B cell (primary cell): ENCODE measurements at regions not wholly inside any gene's neighbourhood (a gene's known extent, or its start where the extent isn't known, plus 50 kb on each side); places are given as distances from the start of the nearest gene placed in this dataset.

Experiments used
- ATAC-seq: fragments of 200-7000 bp; cut with Tn5 transposase; one replicate; pipeline ENCODE4 v1.10.0; 2021; ENCODE audit warnings: low read depth, mild to moderate bottlenecking, moderate number of reproducible peaks, moderate library complexity
- CTCF ChIA-PET: fragments of 350-600 bp; sonication (Branson Sonifier 250); formaldehyde crosslinking; loops from one replicate; lab custom pipeline; 2021; ENCODE audit warnings: antibody characterized with exemption, inconsistent platforms; lab: Charles Lee
- POLR2A ChIA-PET: fragments of 350-600 bp; sonication (Branson Sonifier 250); formaldehyde crosslinking; loops from one replicate; lab custom pipeline; 2021; ENCODE audit warnings: antibody characterized with exemption; lab: Charles Lee
- DNase-seq: peaks from one replicate; pipeline ENCODE4 v3.0.0; 2013
- H2AFZ ChIP-seq: 2 replicates; pipeline ENCODE4 v1.6.1; 2012; ENCODE audit warnings: mild to moderate bottlenecking, low read depth, low read length; ENCODE audit not compliant: insufficient read depth, poor library complexity, severe bottlenecking
- H3K27ac ChIP-seq, 2 donors: 1 replicate in 1 of 2; 2 replicates in 1 of 2; pipeline ENCODE4 v1.5.1; 2012 to 2013; ENCODE audit warnings: low read length in 2 of 2, mild to moderate bottlenecking in 2 of 2, moderate library complexity in 1 of 2
- H3K27me3 ChIP-seq, 4 experiments: fragments of 200-600 bp in 1 of 4; sonication (generic) in 1 of 4; replicated peaks in 1 of 4; 1 replicate in 2 of 4; 2 replicates in 2 of 4; pipeline versions ENCODE4 v1.6.1 to v1.7.0; 2013 to 2016; ENCODE audit warnings: low read length in 3 of 4, mild to moderate bottlenecking in 2 of 4, mixed read lengths in 1 of 4, moderate library complexity in 1 of 4; ENCODE audit not compliant: insufficient read depth in 4 of 4, control insufficient read depth in 3 of 4; ENCODE audit errors: control extremely low read depth in 1 of 4
- H3K36me3 ChIP-seq, 2 experiments: replicated peaks in 1 of 2; 1 replicate in 1 of 2; 2 replicates in 1 of 2; pipeline versions ENCODE4 v1.6.1 to v1.7.1; 2013; ENCODE audit warnings: low read length in 1 of 2; ENCODE audit not compliant: insufficient read depth in 2 of 2, control insufficient read depth in 1 of 2; ENCODE audit errors: control extremely low read depth in 1 of 2, extremely low read depth in 1 of 2
- H3K4me1 ChIP-seq, 2 donors: fragments of 200-600 bp in 1 of 2; sonication (generic) in 1 of 2; 1 replicate in 1 of 2; 2 replicates in 1 of 2; pipeline versions ENCODE4 v1.5.1 to v1.6.1; 2013 to 2017; ENCODE audit warnings: low read length in 2 of 2; ENCODE audit not compliant: control insufficient read depth in 2 of 2, insufficient read depth in 2 of 2
- H3K4me2 ChIP-seq: replicated peaks from 2 replicates; pipeline ENCODE3; 2012; ENCODE audit warnings: mild to moderate bottlenecking, low read depth, low read length; ENCODE audit not compliant: poor library complexity, severe bottlenecking
- H3K4me3 ChIP-seq, 5 experiments: fragments of 200-600 bp in 1 of 5; sonication (generic) in 1 of 5; 1 replicate in 3 of 5; 2 replicates in 2 of 5; pipeline versions ENCODE4 v1.5.1 to v1.7.0; 2011 to 2016; ENCODE audit warnings: low read length in 4 of 5, mild to moderate bottlenecking in 4 of 5, low read depth in 2 of 5, control low read depth in 1 of 5, moderate library complexity in 1 of 5; ENCODE audit not compliant: insufficient read depth in 1 of 5; ENCODE audit errors: control extremely low read depth in 1 of 5, extremely low read depth in 1 of 5
- H3K79me2 ChIP-seq: fragments of 200-600 bp; sonication (generic); one replicate; pipeline ENCODE4 v1.6.0; 2016; ENCODE audit warnings: low read length; ENCODE audit not compliant: control insufficient read depth, insufficient read depth
- H3K9ac ChIP-seq: fragments of 200-600 bp; sonication (generic); 2 replicates; pipeline ENCODE4 v1.6.1; 2017; ENCODE audit warnings: mild to moderate bottlenecking, low read length, moderate library complexity
- H3K9me3 ChIP-seq, 3 donors: one replicate each; pipeline versions ENCODE4 v1.6.1 to v1.7.1; 2013; ENCODE audit warnings: low read length in 2 of 3; ENCODE audit not compliant: control insufficient read depth in 2 of 3, insufficient read depth in 1 of 3; ENCODE audit errors: control extremely low read depth in 1 of 3
- H4K20me1 ChIP-seq: 2 replicates; pipeline ENCODE4 v1.6.0; 2012; ENCODE audit warnings: mild to moderate bottlenecking, low read length; ENCODE audit not compliant: insufficient read depth, control insufficient read depth, poor library complexity, severe bottlenecking
- H3K27ac Mint-ChIP-seq: one replicate; pipeline ENCODE4 v1.8.0; 2021; ENCODE audit warnings: mixed read lengths
- H3K27me3 Mint-ChIP-seq: one replicate; pipeline ENCODE4 v1.8.0; 2021; ENCODE audit warnings: mixed read lengths
- H3K4me1 Mint-ChIP-seq: one replicate; pipeline ENCODE4 v1.8.0; 2021; ENCODE audit warnings: mixed read lengths
- H3K4me3 Mint-ChIP-seq: one replicate; pipeline ENCODE4 v1.8.0; 2021; ENCODE audit warnings: mixed read lengths
- H3K9me3 Mint-ChIP-seq: one replicate; pipeline ENCODE4 v1.8.0; 2022; ENCODE audit warnings: mixed read lengths; ENCODE audit not compliant: insufficient read depth
- EZH2 ChIP-seq: IDR thresholded peaks from 2 replicates; pipeline ENCODE4 v1.6.1; 2012; ENCODE audit warnings: borderline replicate concordance, low read depth, mild to moderate bottlenecking, moderate library complexity, low read length; ENCODE audit not compliant: insufficient read depth, poor library complexity, severe bottlenecking
- WGBS: methylation state at CpG from one replicate; pipeline ENCODE4 v1.1.5; 2013; ENCODE audit warnings: missing lambda C conversion rate; ENCODE audit not compliant: insufficient coverage; 5-methylcytosine and 5-hydroxymethylcytosine counted together
- intact Hi-C: fragments of 100-400 bp; cut with micrococcal nuclease; formaldehyde crosslinking; loops from one replicate; pipeline ENCODE4 v1.10.0; 2022
- TF ChIP-seq, protein P1 (sequence below): fragments of 200-600 bp; IDR thresholded peaks from one replicate; pipeline ENCODE4 v1.8.0; 2022; ENCODE audit warnings: antibody characterized with exemption, mild to moderate bottlenecking

DNA sequence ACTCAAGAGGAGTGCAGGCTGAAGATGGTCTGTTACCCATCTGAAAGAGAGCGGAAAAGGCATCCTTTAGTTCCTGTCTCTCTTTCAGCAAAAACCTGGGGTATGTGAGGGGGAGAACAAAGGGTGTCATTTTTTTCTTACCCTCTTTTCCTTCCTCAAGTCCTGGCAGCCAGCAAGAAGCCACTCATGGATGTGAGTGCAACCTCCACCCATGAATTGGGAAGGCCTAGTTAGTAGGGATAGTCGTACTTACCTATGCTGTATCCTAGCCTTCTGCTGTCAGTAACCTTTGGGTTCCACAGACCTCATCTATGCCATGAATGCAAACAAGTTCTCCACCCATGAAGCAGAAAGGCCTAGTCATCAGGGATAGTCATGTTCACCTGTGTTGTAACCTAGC lies 472.8 kb downstream of the ZIC1 start:
- Histone ChIP-seq H3K36me3 (no peaks in the 10 kb centered on the region), H3K9ac (no peak overlapping the region), H3K4me3 (no peak overlapping the region), H3K79me2 (no peaks in the 10 kb centered on the region), H3K9me3 (peaks cover 2 to 14% (median 13%) of the 10 kb centered on the region in 3 donors), H2AFZ (no peak overlapping the region), H4K20me1 (no peaks in the 10 kb centered on the region), H3K4me2 (no peak overlapping the region), H3K27me3 (no peaks in the 10 kb centered on the region), H3K4me1 (no peaks in the 10 kb centered on the region), H3K27ac (no peak overlapping the region)
- Mint-ChIP-seq H3K27me3 (no peaks in the 10 kb centered on the region), H3K4me1 (no peaks in the 10 kb centered on the region), H3K27ac (no peak overlapping the region), H3K9me3 (peaks cover 7% of the 10 kb centered on the region), H3K4me3 (no peak overlapping the region)
- no peak for DNase-seq
- CTCF ChIA-PET = no interaction called here
- no peak for ATAC-seq
- no CpG with 5 or more reads among the region's 2 CpGs for WGBS
- intact Hi-C loops = no loop called here
- no peak for TF ChIP-seq EZH2
- TF ChIP-seq, protein P1, sequence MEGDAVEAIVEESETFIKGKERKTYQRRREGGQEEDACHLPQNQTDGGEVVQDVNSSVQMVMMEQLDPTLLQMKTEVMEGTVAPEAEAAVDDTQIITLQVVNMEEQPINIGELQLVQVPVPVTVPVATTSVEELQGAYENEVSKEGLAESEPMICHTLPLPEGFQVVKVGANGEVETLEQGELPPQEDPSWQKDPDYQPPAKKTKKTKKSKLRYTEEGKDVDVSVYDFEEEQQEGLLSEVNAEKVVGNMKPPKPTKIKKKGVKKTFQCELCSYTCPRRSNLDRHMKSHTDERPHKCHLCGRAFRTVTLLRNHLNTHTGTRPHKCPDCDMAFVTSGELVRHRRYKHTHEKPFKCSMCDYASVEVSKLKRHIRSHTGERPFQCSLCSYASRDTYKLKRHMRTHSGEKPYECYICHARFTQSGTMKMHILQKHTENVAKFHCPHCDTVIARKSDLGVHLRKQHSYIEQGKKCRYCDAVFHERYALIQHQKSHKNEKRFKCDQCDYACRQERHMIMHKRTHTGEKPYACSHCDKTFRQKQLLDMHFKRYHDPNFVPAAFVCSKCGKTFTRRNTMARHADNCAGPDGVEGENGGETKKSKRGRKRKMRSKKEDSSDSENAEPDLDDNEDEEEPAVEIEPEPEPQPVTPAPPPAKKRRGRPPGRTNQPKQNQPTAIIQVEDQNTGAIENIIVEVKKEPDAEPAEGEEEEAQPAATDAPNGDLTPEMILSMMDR = no peak
- POLR2A ChIA-PET = no interaction called here

DNA sequence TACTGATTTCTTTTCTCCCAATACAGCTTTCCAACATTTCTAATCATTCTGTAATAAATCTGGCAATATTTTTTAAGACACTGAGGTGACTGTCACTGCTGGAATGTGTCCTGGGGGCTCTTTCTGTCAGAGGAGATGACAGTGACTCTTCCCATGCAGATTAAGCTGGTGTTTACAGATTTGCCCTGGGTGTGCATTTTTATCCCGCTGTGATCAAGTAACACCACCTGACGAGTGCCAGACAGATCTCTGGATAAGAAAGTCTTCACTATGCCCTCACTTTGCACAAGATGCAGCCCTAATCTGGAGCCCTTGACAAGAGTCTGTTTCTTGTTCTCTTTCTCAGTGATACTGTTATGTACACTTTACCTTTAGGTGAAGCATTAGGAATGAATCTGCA lies 477.7 kb downstream of the ZIC1 start:
- WGBS = no CpG with 5 or more reads among the region's 2 CpGs
- CTCF ChIA-PET = no interaction called here
- peaks cover 4% of the 10 kb centered on the region for H3K9me3 Mint-ChIP-seq

More for the DNA sequence above, 477.7 kb downstream of the ZIC1 start:
- Mint-ChIP-seq H3K27me3 (no peaks in the 10 kb centered on the region), H3K4me1 (no peaks in the 10 kb centered on the region), H3K4me3 (no peak overlapping the region), H3K27ac (no peak overlapping the region)
- DNase-seq = no peak
- H3K4me3 ChIP-seq = no peak overlapping the region
- no peaks in the 10 kb centered on the region for H4K20me1 ChIP-seq
- H3K27ac ChIP-seq = no peak overlapping the region
- no peaks in the 10 kb centered on the region for H3K4me1 ChIP-seq
- intact Hi-C loops = no loop called here
- H3K79me2 ChIP-seq = no peaks in the 10 kb centered on the region
- H3K9me3 ChIP-seq = peaks cover 0 to 13% (median 6%) of the 10 kb centered on the region in 3 donors
- no peak for ATAC-seq
- H2AFZ ChIP-seq = no peak overlapping the region
- no peak for TF ChIP-seq EZH2
- POLR2A ChIA-PET = no interaction called here
- H3K9ac ChIP-seq = no peak overlapping the region
- H3K27me3 ChIP-seq = no peaks in the 10 kb centered on the region
- no peak overlapping the region for H3K4me2 ChIP-seq
- H3K36me3 ChIP-seq = no peaks in the 10 kb centered on the region
